Loucy (cell line): ENCODE measurements at regions not wholly inside any gene's neighbourhood (a gene's known extent, or its start where the extent isn't known, plus 50 kb on each side); places are given as distances from the start of the nearest gene placed in this dataset.

Experiments used
- EZH2phosphoT487 ChIP-seq: fragments of 200-600 bp; IDR thresholded peaks from 2 replicates; pipeline ENCODE4 v1.6.1; 2018; ENCODE audit warnings: antibody characterized with exemption, mild to moderate bottlenecking, moderate library complexity, borderline replicate concordance
- TF ChIP-seq, protein P1 (sequence below): fragments of 200-600 bp; sonication (generic); conservative IDR thresholded peaks from 2 replicates; pipeline ENCODE4 v1.5.1; 2014; ENCODE audit warnings: mild to moderate bottlenecking, antibody characterized with exemption, low read length

DNA sequence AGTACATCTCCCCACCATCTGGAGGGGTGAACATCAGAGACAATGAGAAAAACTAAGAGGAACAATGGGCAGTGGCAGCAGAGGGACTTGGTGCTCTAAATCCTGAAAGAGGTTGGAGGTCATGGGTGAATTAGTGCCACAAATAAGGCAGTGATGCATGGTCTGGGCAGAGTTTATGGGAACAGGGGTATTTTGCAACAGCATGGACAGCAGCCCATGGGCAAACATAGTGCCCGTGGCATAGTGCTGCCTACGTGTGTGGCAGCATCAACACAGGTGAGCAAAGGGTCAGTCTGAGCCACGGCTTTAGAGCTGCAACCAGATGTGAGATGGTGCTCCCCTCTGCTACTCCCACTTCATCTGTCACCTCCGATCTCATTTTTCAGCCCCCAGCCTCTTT, 459.1 kb upstream of the CITED2 start:
- TF ChIP-seq, protein P1, sequence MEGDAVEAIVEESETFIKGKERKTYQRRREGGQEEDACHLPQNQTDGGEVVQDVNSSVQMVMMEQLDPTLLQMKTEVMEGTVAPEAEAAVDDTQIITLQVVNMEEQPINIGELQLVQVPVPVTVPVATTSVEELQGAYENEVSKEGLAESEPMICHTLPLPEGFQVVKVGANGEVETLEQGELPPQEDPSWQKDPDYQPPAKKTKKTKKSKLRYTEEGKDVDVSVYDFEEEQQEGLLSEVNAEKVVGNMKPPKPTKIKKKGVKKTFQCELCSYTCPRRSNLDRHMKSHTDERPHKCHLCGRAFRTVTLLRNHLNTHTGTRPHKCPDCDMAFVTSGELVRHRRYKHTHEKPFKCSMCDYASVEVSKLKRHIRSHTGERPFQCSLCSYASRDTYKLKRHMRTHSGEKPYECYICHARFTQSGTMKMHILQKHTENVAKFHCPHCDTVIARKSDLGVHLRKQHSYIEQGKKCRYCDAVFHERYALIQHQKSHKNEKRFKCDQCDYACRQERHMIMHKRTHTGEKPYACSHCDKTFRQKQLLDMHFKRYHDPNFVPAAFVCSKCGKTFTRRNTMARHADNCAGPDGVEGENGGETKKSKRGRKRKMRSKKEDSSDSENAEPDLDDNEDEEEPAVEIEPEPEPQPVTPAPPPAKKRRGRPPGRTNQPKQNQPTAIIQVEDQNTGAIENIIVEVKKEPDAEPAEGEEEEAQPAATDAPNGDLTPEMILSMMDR, result no peak
- TF ChIP-seq EZH2phosphoT487, result no peak
